ENCODE measurements at regions not wholly inside any gene's neighbourhood (a gene's known extent, or its start where the extent isn't known, plus 50 kb on each side); places are given as distances from the start of the nearest gene placed in this dataset.

DNA sequence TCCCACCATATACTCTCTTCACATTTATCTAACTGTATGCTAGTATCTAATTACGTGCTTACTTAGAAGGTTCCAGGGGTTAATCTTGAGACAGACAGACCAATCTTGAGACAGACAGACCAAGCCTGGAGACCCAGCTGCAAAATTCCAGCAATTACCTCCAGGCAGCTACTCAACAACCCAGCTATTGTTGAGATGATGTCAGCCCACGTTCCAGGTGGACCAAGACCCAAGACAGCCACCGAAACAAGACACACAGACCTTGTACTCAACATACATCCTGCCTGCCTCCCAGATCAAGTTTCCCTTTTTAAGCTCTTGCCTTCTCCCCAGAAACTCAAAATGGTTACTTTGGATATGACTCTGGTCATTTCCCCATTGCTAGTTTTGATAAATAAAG lies 64.9 kb upstream of the VASH1 start:
- TF ChIP-seq, protein P1, sequence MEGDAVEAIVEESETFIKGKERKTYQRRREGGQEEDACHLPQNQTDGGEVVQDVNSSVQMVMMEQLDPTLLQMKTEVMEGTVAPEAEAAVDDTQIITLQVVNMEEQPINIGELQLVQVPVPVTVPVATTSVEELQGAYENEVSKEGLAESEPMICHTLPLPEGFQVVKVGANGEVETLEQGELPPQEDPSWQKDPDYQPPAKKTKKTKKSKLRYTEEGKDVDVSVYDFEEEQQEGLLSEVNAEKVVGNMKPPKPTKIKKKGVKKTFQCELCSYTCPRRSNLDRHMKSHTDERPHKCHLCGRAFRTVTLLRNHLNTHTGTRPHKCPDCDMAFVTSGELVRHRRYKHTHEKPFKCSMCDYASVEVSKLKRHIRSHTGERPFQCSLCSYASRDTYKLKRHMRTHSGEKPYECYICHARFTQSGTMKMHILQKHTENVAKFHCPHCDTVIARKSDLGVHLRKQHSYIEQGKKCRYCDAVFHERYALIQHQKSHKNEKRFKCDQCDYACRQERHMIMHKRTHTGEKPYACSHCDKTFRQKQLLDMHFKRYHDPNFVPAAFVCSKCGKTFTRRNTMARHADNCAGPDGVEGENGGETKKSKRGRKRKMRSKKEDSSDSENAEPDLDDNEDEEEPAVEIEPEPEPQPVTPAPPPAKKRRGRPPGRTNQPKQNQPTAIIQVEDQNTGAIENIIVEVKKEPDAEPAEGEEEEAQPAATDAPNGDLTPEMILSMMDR (conservative IDR thresholded peaks at IDR 0.05; ENCODE audit: low read length), result no peak
- TF ChIP-seq EZH2phosphoT487 (IDR thresholded peaks at IDR 0.05; ENCODE audit: borderline replicate concordance, low read depth, low read length), result no peak

All from OCI-LY7 (cell line).